D721Med (cell line): ENCODE measurements at regions not wholly inside any gene's neighbourhood (a gene's known extent, or its start where the extent isn't known, plus 50 kb on each side); places are given as distances from the start of the nearest gene placed in this dataset.
"Not testable (repeated sequence)": the region's sequence is repeated elsewhere in the genome, so short reads cannot be mapped to it uniquely, and the experiment has no call there.

ENCODE experiments used
- DNase-seq: peaks from one replicate; pipeline ENCODE4 v3.0.0; 2011; ENCODE audit warnings: low spot score; ENCODE audit not compliant: insufficient read length
- FAIRE-seq: peaks from 2 replicates; lab custom pipeline; 2011; peaks lifted over from hg19 to GRCh38; lab: Jason Lieb, UNC
- TF ChIP-seq, protein P1 (sequence below): IDR thresholded peaks from 2 replicates; pipeline ENCODE4 v1.5.1; 2012; ENCODE audit warnings: mild to moderate bottlenecking, control low read depth; ENCODE audit not compliant: insufficient read depth; ENCODE audit errors: missing control alignments

- TF ChIP-seq, protein P1, sequence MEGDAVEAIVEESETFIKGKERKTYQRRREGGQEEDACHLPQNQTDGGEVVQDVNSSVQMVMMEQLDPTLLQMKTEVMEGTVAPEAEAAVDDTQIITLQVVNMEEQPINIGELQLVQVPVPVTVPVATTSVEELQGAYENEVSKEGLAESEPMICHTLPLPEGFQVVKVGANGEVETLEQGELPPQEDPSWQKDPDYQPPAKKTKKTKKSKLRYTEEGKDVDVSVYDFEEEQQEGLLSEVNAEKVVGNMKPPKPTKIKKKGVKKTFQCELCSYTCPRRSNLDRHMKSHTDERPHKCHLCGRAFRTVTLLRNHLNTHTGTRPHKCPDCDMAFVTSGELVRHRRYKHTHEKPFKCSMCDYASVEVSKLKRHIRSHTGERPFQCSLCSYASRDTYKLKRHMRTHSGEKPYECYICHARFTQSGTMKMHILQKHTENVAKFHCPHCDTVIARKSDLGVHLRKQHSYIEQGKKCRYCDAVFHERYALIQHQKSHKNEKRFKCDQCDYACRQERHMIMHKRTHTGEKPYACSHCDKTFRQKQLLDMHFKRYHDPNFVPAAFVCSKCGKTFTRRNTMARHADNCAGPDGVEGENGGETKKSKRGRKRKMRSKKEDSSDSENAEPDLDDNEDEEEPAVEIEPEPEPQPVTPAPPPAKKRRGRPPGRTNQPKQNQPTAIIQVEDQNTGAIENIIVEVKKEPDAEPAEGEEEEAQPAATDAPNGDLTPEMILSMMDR = peak; percentile 93
- FAIRE-seq = peak; percentile 96
- DNase-seq = no peak
Measured at GRCh38 chr1:165114022-165114888, 242.3 kb downstream of the LMX1A start.

DNA sequence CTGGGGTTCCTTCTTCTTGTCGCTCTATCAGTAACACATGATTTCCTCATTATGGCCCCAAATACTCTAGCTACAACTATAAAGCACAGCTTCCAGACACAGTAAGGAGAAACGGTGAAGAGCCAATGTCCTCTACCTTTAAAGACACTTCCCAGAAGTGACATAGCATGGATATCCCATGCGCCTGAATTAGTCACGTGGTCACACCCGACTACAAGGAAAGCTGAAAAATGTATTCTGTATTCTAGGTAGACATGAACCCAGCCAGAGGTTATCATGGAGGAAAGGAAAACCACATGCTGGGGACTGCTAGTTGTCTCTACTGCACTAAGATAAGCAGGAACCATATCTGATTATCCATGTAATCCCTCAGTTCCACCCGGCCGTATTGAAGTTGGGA lies 244.3 kb downstream of the LMX1A start:
- FAIRE-seq (no peak), DNase-seq (no peak)
- TF ChIP-seq, protein P1 = no peak

GRCh38 chr1:165109013-165109412 lies 247.5 kb downstream of the LMX1A start:
- no peak for FAIRE-seq
- TF ChIP-seq, protein P1 = no peak
- DNase-seq = no peak

GRCh38 chr1:165092542-165093162 lies 263.9 kb downstream of the LMX1A start:
- not testable (repeated sequence) for FAIRE-seq, DNase-seq

GRCh38 chr1:165080253-165080896 lies 276.1 kb downstream of the LMX1A start:
- FAIRE-seq = no peak
- DNase-seq = no peak
- TF ChIP-seq, protein P1 = no peak

GRCh38 chr1:165078391-165078790 lies 278.1 kb downstream of the LMX1A start:
- DNase-seq (no peak), FAIRE-seq (no peak)
- TF ChIP-seq, protein P1 = no peak

DNA sequence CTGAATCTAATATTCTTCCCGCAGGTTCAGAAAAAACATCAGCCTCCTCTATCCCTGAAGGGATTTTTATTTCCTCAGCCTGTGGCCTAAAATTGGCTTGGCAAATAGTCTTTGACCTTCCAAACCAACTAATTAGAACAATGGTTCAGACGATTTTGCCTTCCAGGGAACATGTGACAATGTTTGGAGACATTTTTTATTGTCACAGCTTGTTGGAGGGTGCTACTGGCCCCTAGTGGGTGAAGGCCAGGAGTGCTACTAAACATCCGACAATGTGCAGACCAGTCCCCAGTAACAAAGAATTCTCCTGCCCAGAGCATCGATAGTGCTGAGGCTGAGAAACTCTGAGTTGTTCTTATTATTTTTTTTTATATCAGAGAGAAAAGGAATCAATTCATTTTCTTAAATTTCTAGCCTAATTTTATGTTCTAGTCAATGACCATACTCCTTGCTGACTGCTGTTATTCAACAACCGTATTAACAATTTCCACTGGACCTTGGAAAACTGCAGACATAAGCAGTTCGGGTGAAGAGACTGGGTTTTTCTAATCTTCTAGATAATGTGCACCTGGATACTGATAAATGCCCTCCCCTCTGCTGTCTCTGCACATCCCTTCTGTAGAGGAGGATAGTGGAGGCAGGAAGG lies 280.7 kb downstream of the LMX1A start:
- TF ChIP-seq, protein P1 = peak; percentile 70
- DNase-seq (no peak), FAIRE-seq (peak; percentile 87)
